ENCODE measurements at regions not wholly inside any gene's neighbourhood (a gene's known extent, or its start where the extent isn't known, plus 50 kb on each side); places are given as distances from the start of the nearest gene placed in this dataset.
"Not testable (repeated sequence)": the region's sequence is repeated elsewhere in the genome, so short reads cannot be mapped to it uniquely, and the experiment has no call there.

DNA sequence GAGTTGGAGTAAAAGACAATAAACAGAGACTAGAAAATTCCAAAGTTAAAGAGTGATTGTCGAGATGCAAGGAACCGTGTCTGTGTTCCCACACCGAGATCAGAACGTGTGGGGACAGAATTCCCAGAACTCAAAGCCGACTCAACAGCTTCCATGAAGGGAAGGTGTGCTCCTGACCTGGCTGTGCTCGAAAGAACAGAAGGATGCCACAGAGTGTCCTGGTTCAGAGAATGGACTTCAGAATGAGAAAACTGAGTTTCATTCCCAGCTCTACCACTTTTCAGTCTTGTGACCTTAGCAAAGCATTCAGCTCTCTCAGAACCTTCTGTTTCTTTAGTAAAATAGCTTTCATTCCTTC is 420.0 kb upstream of the SLC30A5 start:
- no peak for DNase-seq

DNA sequence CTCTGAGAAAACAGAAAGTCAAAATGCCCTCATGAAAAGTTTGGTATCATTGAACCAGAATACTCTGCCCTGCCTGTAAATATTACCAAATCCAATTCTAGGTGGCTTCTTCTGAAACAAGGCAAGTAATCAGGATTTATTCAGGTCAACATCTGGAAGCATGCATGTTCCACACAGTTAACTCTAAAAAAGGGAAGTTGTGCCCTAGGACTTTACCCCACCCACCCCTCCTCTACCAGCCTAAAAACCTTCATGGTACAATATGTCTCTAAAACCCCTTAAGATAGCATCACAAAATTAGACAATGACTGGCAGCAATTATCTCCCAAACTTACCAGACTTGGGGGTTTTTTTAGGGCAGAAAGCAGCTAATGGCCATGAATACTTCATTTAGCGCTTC is 414.8 kb upstream of the SLC30A5 start:
- peak; percentile 50 for DNase-seq

DNA sequence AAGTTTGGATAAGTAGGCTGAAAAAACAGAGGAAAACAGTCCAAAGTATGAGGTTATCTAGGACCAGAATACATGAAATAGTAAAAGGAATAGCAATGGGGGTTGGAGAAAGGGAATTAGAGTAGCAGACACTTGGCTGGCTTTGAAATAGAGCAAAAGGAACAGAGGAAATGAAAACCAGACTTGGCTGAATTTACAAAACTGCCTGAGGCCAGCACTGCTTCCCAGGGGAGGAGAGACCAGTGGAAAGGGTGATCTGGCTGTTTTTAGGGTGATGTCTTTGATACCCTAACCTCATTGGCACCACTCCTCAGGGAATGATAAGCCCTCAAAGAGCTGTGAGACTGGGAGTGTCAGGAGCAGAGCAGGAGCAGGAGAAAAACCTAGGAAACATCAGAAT is 413.4 kb upstream of the SLC30A5 start:
- DNase-seq: no peak

DNA sequence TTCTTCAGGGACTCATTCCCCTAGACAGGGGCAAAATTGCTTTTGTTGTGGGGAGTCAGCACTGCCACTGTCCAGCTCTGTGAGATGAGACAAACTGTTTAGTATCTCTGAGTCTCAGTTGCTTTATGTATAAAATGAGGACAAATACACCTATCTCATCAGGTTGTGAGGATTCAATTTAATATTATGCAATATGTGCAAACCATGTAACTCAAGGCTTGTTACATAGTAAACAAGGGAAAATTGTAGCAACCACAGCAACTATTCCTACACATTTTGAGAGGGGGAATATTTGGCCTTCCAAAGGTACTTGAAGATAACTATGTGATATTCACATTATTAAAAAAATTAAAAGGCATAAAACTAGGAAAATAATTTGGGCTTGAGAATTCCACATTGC is 411.9 kb upstream of the SLC30A5 start:
- DNase-seq: no peak

DNA sequence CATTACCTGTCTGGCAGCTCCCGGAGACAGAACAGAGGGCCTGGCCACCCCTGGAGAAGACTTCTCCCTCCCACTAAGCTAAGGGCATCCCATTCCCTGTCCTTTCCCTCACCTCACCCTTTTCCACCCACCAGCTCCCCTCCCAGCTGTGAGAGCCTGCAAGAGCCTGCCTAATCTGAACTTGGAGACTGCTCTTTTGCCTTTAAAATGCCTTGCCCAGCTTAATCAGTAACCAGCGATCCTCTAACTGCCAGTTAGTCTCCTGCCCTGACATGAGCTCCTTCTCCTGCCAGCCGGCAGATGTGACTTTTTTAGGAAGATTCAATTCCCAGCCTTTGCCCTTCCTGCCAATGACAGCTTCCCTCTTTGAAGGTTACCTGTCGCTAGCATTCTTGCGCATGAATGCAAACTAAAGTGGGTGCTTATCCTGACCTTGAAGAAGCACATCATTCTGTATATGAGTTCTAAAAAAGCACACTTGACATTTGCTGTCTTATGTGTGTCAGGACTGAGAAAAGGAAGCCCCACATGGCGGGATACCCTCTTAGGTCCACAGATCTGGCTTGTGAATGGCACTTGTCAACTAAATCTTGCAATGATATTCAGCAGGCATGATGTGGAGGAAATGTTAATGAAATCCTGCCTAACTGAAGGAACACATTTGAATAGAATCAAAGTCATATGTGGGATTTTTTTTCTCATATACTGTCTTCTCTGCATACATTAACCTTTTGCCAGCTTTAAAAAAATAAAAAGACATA is 411.2 kb upstream of the SLC30A5 start:
- DNase-seq: no peak

DNA sequence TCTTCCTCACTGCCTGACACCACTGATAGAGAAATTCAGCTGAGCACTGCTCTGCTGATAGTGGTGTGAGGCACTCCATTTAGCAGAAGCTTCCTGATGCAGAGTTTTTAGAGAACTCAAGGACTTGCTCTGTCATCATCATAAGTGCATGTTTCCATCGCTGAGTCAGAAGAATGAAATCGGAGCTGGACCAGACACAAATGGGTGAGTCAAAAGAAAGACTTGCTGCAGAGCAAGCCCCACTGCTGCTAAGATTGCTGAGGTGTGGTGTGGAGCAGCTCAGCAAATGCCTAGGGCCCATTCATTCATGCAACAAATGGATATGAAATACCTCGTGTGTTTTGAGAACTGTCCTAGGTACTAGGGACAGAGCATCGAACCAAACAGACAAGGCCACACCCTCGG is 410.2 kb upstream of the SLC30A5 start:
- DNase-seq: peak; percentile 15

DNA sequence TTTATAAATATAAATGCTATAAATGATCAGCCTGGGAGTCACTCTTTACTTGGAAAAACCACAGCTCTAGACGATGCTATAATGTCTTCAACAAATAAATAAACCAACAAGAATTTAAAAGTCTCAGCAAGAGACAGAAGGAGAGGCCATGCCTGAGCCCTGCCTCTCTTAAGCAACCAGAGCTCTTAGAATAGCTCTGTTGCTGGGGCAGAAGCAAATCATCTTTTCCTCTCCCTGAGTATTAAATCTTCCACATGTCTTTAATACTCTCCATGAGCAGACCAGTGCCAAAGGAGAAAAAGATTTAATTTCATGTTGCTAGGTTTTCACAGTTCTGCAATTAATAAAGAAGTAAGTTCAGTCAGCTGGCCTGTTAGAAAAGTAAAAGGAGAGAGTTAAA is 408.0 kb upstream of the SLC30A5 start:
- DNase-seq: no peak

DNA sequence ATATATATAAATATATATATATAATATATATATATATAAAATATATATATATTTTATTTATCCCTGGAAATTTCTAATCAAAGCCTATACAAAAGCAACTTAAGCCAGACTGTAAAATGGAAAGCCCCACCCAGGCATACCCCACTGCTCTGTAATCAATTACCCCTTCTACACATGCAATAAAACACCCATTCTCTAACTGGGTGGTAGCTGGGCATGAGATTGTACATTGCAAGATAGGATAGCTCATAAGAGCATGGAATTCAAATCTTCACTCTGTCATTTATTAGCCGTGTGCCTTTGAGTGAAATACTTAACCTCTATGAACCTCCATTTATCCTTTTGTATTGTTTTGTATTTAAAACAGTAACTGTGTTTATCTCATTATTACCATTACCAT is 405.3 kb upstream of the SLC30A5 start:
- no peak for DNase-seq

DNA sequence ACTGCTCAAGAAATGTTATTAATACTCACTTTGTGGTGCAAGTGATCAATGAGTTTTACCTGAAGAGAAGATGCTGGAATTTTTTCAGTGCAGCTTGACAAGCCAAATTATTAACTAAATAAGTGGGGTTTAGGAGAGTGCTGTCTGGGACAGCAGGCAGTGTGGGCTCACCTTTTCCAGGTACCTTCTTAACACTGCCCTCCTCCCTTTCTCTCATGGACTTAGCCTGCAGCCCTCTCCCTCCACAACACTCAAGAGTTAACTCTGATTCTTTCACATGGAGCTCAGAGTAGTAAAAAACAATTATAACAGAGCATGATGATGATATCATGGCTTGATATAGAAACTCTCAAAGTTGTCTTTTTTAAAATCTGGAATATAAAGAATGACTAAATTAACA is 404.8 kb upstream of the SLC30A5 start:
- no peak for DNase-seq

DNA sequence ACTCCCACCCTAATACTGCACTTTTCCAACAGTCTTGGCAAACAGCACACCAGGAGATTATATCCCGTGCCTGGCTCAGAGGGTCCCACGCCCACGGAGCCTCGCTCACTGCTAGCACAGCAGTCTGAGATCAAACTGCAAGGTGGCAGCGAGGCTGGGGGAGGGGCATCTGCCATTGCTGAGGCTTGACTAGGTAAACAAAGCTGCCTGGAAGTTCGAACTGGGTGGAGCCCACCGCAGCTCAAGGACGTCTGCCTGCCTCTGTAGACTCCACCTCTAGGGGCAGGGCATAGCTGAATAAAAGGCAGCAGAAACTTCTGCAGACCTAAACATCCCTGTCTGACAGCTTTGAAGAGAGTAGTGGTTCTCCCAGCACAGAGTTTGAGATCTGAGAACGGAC is 401.9 kb upstream of the SLC30A5 start:
- DNase-seq: not testable (repeated sequence)

DNA sequence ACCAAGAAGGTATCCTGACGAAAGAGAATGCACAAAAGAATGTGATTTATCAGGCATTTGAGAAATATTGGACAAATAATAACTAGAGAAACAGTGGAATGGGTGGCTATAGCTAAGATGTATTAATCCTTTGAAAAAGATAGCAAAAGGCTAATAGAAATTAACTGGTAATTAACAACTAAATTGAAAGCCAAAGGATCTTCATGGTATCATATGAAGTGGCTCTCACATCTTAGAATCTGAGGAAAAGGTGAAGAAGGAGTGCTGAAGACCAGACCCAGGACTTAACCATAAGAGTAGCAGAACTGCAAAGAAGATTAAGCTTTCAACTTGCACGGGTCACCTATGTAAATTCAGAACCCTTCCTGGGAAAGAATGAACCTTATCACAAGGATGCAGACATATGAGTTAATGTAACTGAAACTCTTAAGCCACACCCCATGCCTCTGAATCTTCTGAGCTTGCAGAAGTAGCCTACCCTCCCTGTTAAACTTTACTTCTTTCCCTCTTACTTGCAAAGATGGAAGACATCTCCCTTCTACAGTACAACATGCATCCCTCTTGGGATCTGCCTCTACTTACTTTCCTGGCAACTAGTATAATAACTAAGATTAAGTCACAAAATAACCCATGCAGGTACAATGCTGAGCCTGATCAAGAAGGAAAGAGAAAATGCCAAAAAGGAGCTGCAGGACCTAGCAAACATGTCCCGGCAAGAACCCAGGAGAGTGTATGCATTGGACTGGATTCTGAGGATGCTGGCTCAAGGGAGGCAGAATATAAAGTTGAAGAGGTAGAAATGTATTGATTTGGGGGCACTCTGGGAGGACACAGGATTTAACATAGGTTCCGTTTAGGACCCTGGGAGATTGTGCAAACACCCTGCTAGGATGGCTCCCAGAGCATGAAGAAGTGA is 395.5 kb upstream of the SLC30A5 start:
- DNase-seq: peak; percentile 95

DNA sequence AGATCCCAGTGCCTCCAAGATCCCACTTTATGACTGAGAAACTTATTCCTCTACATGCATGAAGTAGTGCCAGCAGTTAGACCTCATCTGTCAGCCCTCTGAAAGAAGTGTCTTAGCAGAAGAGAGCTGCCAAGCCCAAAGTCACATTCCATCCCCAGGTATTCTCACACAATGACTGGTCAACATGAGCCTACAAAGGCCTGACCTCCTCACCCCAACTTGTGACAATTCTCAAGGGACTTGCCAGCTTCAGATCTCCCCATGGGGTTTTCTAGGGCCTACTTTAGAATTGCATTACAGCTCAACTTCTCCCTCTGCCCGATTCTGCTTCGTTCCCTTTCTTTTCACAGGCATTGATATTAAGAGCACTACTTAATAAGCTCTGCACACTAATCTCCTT is 393.8 kb upstream of the SLC30A5 start:
- no peak for DNase-seq

DNA sequence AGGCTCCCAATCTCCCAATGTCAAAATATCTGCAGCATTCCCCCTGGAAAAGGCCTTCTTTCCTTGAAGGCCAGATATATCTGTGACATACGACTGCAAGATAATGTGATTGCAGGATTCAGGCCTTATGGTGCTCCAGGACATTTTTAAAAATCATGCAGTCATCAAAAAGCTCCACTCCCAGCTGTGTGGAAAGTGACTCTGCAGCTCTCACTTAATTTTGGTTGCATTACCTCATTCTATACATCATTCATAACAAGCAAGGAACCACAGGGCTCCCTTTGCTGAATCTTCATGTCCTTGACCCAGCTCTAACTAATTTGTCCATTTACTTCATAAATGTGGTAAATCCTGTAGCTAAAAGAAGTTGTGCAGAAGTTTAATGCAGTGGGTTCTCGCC is 386.2 kb upstream of the SLC30A5 start:
- DNase-seq: no peak

DNA sequence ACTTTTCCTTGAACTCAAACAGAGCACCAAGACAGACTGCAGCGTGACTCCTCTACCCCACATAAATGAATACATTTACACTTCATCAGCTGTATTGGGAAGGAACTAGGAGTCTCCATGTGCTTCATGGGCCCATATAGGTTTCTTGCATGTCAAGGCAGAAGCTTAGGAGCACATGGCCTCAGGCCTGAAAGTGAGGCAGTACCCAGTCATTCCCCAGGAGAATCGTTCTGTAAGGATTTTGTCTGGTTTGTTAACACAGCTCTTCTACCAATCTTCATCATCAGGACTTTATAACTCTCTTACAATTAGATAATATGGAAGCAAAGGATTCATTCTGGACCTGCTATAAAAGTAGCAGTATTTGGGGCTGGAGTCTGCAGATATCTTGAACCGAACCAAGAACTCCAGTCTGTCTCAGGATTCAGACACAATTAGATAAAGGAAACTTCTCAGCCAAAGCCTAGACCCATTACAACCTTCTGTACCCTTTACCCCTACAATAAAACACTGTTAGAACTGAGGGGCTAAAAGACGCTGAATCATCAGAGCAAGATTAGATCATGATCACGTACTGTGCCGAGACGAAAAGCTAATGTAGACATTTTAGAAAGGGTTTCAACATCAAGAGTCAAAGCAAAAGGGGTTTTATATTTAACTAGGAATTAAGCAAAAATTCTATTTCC is 385.5 kb upstream of the SLC30A5 start:
- no peak for DNase-seq

DNA sequence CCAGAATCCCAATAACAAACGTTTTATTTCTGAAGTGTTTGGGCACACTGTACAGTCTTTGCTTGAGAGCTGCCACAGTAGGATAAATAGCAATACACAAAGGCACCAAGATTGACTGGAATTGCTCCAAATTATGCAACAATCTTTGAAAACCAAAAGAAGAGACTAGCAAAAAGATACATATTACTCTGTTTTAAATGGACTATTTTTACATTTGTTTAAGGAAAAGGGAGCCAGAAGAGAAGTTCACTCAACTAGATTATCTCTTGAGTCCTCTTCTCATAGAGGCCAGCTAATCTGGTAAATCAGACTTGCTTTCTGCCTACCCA is 385.0 kb upstream of the SLC30A5 start:
- no peak for DNase-seq

DNA sequence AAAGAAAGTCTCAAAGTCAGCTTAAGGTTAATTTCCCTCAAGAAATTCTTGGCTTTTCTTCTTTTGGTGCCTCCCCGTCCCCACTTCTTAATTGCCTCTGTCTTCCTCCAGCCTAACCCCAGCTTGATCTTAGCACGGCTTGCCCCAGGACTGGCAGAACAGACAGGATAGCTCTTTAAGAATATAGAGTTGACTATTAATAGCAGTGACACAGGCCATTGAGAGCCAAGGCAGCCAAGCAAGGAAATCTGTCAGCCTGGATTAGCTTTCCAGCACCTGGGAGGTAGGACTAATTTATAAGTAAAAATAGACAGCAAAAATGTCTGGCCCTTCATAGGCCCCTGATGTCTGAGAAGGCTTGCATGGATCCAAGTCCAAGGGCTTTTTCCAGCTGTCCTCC is 384.6 kb upstream of the SLC30A5 start:
- no peak for DNase-seq

DNA sequence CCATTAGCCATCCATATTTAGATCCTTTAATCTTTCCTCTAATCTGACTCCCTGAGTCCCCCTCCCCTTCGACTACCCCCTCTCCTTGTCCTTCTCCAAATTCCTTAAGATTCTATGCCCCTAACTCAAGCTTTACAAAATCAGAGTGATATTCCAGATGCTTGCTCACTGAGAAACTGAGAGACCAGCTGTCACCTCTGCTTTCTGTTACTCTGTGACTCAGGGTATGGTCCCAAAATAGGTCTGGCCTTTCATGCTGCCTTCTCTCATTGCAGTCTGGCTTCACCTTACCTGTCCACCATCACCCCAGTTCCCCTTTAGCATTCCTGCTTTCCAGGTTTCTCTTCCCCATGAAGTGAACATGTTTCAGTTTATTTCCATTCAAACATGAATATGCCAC is 383.3 kb upstream of the SLC30A5 start:
- no peak for DNase-seq

DNA sequence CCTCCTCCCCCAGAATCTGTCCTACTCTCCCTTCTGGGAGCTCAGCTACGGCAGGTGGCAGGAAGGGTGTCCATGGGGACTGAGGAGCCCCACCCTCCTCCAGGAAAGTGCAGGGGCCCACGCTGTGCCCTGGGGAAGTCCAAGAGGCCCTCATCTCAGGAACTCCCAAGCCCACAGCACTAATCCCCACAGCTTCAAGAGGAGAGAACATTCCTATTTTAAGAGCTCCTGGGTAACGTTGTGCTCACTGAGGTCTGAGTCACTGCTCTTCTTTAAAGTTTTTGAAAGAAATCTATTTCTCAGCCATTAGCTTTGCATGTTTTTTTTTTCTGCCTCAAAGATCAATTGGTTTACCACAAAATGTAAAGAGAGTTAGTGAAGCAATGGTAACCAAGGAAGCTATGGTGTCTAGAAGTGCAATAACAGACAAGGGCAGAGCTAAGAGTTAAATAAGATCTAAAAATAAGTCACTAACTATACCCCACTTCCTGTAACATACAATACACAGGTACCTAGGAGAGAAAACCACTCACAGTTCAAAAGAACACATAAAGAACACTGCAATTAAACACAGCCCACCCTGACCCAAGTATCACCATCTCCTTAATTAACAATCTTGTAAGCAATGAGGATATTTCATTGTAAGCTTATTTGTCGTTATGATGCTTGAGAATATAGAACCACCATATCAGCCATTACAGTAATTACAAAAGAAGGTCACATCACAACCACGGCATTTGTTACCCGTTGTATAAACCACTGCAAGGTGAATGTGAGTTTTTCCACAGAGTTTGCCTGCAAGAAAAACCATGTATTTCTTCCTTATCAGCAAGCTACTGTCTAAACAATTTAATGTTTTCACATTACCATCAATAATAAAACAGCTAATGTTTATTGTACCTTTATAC is 382.3 kb upstream of the SLC30A5 start:
- DNase-seq: no peak

DNA sequence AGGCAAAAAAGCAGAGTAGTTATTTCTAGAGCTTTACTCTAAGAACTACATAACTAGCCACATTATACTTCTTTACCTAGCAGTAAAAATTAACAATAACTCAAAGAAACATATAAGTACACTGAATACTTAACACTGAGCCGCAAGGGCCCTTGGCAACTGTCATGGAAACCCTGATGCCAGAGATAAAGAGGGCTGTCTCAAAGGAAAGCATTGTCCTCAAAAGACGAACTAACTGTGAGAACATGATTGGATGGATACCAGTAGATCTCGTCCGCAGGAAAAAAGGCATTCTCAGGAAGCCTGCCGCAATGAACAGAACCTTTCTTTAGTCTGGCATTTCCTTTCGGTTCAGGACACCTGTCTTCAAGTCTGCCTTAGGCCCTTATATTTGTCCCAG is 379.0 kb upstream of the SLC30A5 start:
- no peak for DNase-seq

DNA sequence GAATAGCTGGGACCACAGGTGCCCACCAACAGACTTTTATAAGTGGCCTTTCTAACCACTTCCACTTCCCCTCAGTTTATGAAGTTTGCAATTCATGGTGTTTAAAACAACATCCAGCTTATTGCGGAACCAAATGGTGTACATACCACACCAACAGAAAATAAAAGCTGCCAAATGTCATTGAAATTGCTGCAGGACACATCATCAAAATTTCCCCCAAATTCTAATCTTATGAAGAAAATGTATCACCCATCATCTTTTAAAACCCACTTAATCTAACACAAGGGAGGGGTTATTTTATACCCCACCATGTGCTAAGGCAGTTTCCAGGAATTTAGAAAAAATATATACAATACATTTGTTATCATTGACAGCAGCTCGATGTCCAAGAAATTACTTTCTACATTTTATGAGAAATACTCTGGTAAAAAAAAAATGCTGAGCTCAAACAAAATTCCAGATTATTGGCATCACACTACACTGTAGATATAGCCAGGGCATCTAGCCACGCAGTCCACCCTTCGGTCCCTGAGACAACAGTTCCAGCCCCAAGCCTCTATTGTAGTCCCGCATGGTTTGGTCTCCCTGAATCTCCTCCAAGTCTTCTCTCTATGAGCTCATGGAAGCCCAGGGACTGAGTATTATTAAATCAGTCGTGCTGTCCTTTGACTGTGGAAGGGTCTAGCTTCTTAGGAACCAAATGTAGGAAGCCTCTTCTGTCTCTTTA is 372.8 kb upstream of the SLC30A5 start:
- no peak for DNase-seq

DNA sequence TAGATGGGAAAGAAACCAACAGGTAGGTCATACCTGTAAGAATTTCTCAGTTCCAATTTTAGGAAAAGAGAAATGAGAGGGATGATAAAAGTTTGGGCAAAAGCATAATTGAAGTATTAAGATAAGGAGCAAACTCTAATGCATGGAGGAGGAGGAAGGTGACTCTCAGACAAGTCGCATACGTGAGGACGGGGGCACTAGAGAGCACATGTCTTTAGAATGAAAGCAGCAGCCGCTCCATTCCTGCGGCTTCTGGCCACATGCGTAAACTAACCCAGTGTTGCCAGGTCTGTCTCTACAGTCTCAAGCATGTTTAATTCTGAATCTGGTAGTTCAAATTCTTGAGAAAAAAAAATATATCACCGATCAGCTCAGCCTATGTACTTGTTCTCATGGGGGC is 371.5 kb upstream of the SLC30A5 start:
- no peak for DNase-seq
